ENCODE measurements at regions not wholly inside any gene's neighbourhood (a gene's known extent, or its start where the extent isn't known, plus 50 kb on each side); places are given as distances from the start of the nearest gene placed in this dataset.

DNA sequence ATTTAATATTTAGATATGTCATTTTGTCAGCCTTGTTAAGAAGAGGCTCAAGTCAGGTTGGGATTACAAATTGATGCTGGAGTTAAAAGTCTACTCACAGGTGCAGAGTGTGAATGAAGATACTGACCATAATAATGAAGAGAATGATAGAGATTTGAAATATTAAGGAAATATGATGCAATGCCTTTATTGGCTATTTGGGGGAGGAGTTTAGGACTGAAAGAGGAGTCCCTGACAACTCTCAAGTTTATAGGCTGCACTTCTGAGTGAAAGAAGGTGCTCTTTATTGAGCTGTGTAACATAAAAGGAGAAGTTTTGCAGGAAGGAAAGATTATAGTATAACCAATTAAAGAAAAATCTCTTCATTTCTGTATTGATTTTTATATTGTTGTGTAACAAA lies 827.7 kb upstream of the PCDH9 start:
- H3K27me3 ChIP-seq (replicated peaks; ENCODE audit: insufficient read depth, low read depth, low read length, poor library complexity): no peaks in the 10 kb centered on the region
- intact Hi-C loops (cut with micrococcal nuclease; ENCODE audit: unreplicated experiment): no loop called here
- CTCF ChIA-PET: no interaction called here
- H3K4me1 ChIP-seq (ENCODE audit: insufficient read depth, low read length, poor library complexity, severe bottlenecking): no peaks in the 10 kb centered on the region
- H3K4me3 ChIP-seq (ENCODE audit: low read depth, low read length, poor library complexity, severe bottlenecking): no peak overlapping the region
- peaks cover 6% of the 10 kb centered on the region for H3K9me3 ChIP-seq (ENCODE audit: low read depth, low read length, poor library complexity, severe bottlenecking)
- no peaks in the 10 kb centered on the region for H3K36me3 ChIP-seq (ENCODE audit: insufficient read depth, low read length, poor library complexity, severe bottlenecking)
- DNase-seq (ENCODE audit: low spot score): no peak
- TF ChIP-seq EZH2 (IDR thresholded peaks at IDR 0.05; ENCODE audit: borderline replicate concordance, low read depth, low read length, poor library complexity, severe bottlenecking): no peak
- TF ChIP-seq, protein P1, sequence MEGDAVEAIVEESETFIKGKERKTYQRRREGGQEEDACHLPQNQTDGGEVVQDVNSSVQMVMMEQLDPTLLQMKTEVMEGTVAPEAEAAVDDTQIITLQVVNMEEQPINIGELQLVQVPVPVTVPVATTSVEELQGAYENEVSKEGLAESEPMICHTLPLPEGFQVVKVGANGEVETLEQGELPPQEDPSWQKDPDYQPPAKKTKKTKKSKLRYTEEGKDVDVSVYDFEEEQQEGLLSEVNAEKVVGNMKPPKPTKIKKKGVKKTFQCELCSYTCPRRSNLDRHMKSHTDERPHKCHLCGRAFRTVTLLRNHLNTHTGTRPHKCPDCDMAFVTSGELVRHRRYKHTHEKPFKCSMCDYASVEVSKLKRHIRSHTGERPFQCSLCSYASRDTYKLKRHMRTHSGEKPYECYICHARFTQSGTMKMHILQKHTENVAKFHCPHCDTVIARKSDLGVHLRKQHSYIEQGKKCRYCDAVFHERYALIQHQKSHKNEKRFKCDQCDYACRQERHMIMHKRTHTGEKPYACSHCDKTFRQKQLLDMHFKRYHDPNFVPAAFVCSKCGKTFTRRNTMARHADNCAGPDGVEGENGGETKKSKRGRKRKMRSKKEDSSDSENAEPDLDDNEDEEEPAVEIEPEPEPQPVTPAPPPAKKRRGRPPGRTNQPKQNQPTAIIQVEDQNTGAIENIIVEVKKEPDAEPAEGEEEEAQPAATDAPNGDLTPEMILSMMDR (conservative IDR thresholded peaks at IDR 0.05; ENCODE audit: low read depth, low read length): no peak
- POLR2A ChIA-PET (ENCODE audit: low non-redundant PET): no interaction called here
- H3K27ac ChIP-seq (ENCODE audit: low read depth, low read length, poor library complexity, severe bottlenecking): no peak overlapping the region
- BruUV-seq (replicated peaks): no TSS peak

DNA sequence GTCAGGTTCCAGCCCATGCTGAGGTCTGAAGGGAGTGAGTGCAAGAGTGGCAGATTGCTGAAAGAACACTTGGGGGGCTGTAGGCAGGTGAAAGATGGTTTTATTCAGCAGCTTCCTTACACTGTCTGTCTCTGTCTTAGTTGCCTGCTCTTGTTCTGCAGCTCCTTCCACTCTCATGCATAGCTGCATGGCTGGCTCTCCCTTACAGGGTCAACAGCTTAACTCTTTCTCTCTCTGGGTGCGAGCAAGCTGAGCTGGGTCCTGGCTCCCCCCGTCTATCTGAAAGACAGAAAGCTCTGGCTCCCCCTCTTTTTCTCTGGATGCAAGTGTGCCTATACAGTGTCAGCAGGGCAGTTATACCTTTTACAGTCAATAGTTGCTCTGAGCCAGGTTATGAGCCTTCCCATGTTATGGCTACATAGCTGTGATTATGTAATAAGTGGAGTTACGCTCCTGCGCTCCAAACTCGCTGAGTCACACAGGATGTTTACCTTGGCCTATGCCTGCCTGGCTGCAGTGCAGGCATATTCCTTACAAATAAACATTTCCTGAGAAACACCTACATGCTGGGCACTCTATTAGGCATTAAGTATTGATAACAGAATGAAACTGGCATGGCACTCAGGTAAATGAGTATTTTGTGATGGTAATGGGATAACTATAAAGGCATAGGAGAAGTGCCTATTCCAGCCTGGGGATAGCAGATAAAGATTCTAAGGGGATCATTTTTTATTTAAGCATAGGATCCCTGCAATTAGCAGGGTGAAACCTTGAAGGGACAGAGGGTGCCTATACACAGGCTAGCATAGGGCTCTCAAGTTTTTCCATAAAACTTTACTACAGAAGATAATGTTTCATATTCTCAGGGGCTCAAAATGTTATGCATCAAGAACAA lies 826.9 kb upstream of the PCDH9 start:
- Histone ChIP-seq H3K27me3 (replicated peaks; ENCODE audit: insufficient read depth, low read depth, low read length, poor library complexity) (no peaks in the 10 kb centered on the region), H3K4me1 (ENCODE audit: insufficient read depth, low read length, poor library complexity, severe bottlenecking) (no peaks in the 10 kb centered on the region), H3K27ac (ENCODE audit: low read depth, low read length, poor library complexity, severe bottlenecking) (no peak overlapping the region), H3K4me3 (ENCODE audit: low read depth, low read length, poor library complexity, severe bottlenecking) (no peak overlapping the region), H3K36me3 (ENCODE audit: insufficient read depth, low read length, poor library complexity, severe bottlenecking) (no peaks in the 10 kb centered on the region), H3K9me3 (ENCODE audit: low read depth, low read length, poor library complexity, severe bottlenecking) (peaks cover 6% of the 10 kb centered on the region)
- intact Hi-C loops (cut with micrococcal nuclease; ENCODE audit: unreplicated experiment): no loop called here
- TF ChIP-seq, protein P1 (conservative IDR thresholded peaks at IDR 0.05; ENCODE audit: low read depth, low read length): no peak
- TF ChIP-seq EZH2 (IDR thresholded peaks at IDR 0.05; ENCODE audit: borderline replicate concordance, low read depth, low read length, poor library complexity, severe bottlenecking): no peak
- no peak for DNase-seq (ENCODE audit: low spot score)
- ChIA-PET POLR2A (ENCODE audit: low non-redundant PET) (no interaction called here), CTCF (no interaction called here)
- BruUV-seq (replicated peaks): no TSS peak

DNA sequence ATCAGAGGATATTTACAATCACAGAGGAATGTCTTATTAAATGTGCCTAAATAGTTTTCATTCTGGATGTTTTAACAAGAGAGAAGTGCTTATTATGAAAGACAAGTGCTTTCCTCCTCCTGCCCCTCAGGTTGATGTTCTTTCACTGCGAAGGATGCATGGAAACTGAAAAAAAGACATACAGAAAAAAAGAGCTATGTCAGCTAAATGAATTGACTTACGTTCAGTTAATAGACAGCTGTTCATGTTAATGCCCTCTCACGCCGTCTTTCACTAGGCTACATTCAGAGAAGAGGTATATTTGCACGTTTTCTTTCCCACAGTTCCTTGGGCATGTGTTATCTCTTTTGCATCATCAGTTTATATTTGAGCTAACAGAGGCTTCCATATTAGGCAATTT lies 821.8 kb upstream of the PCDH9 start:
- BruUV-seq (replicated peaks): no TSS peak
- TF ChIP-seq, protein P1 (conservative IDR thresholded peaks at IDR 0.05; ENCODE audit: low read depth, low read length): no peak
- no peak for TF ChIP-seq EZH2 (IDR thresholded peaks at IDR 0.05; ENCODE audit: borderline replicate concordance, low read depth, low read length, poor library complexity, severe bottlenecking)
- intact Hi-C loops (cut with micrococcal nuclease; ENCODE audit: unreplicated experiment): no loop called here
- ChIA-PET POLR2A (ENCODE audit: low non-redundant PET) (no interaction called here), CTCF (no interaction called here)
- DNase-seq (ENCODE audit: low spot score): no peak
- Histone ChIP-seq H3K27ac (ENCODE audit: low read depth, low read length, poor library complexity, severe bottlenecking) (no peak overlapping the region), H3K4me3 (ENCODE audit: low read depth, low read length, poor library complexity, severe bottlenecking) (no peak overlapping the region), H3K27me3 (replicated peaks; ENCODE audit: insufficient read depth, low read depth, low read length, poor library complexity) (no peaks in the 10 kb centered on the region), H3K4me1 (ENCODE audit: insufficient read depth, low read length, poor library complexity, severe bottlenecking) (no peaks in the 10 kb centered on the region), H3K36me3 (ENCODE audit: insufficient read depth, low read length, poor library complexity, severe bottlenecking) (no peaks in the 10 kb centered on the region), H3K9me3 (ENCODE audit: low read depth, low read length, poor library complexity, severe bottlenecking) (peaks cover under 1% of the 10 kb centered on the region)

Data from A673 (cell line).